Ovary (tissue), 7 donors: ENCODE measurements at regions not wholly inside any gene's neighbourhood (a gene's known extent, or its start where the extent isn't known, plus 50 kb on each side); places are given as distances from the start of the nearest gene placed in this dataset.

Experiments used
- DNase-seq, 5 donors: peaks; one replicate each; pipeline ENCODE4 v3.0.0-alpha.2; 2019 to 2020
- H3K27ac ChIP-seq, 2 donors: fragments of 200-600 bp; one replicate each; pipeline versions ENCODE4 v1.5.1 to v1.8.0; 2019 to 2022
- H3K27me3 ChIP-seq: fragments of 200-600 bp; one replicate; pipeline ENCODE4 v1.8.0; 2022
- H3K36me3 ChIP-seq: fragments of 200-600 bp; sonication (generic); one replicate; pipeline ENCODE4 v1.5.1; 2019
- H3K4me1 ChIP-seq: one replicate; pipeline ENCODE4 v1.8.1; 2013; ENCODE audit warnings: mild to moderate bottlenecking, moderate library complexity; ENCODE audit not compliant: insufficient read depth
- H3K4me3 ChIP-seq: fragments of 200-600 bp; sonication (generic); one replicate; pipeline ENCODE4 v1.5.1; 2017
- H3K9me3 ChIP-seq, 2 donors: fragments of 200-600 bp in 1 of 2; sonication (generic) in 1 of 2; one replicate each; pipeline versions ENCODE4 v1.5.1 to v1.8.1; 2013 to 2019; ENCODE audit warnings: mild to moderate bottlenecking in 1 of 2, moderate library complexity in 1 of 2
- CTCF ChIP-seq, 3 donors: fragments of 450-650 bp in 2 of 3; fragments of 200-600 bp in 1 of 3; IDR thresholded peaks; one replicate each; pipeline versions ENCODE4 v1.5.1 to v1.8.0; 2016 to 2022; ENCODE audit warnings: antibody characterized with exemption in 3 of 3, mild to moderate bottlenecking in 1 of 3
- EP300 ChIP-seq: sonication (generic); formaldehyde crosslinking; IDR thresholded peaks from one replicate; pipeline ENCODE4 v1.6.1; 2017; ENCODE audit warnings: antibody characterized with exemption
- POLR2A ChIP-seq: fragments of 450-650 bp; IDR thresholded peaks from one replicate; pipeline ENCODE4 v1.6.1; 2017; ENCODE audit warnings: antibody characterized with exemption, mild to moderate bottlenecking, moderate library complexity
- WGBS, 3 donors: extraction: QIAGEN DNeasy Blood & Tissue Kit in 1 of 3; methylation state at CpG; one replicate each; pipeline versions ENCODE4 v1.1.5 to v1.1.7; 2013 to 2017; 5-methylcytosine and 5-hydroxymethylcytosine counted together
- intact Hi-C, 4 donors: fragments of 100-400 bp; cut with DNase I; formaldehyde crosslinking; loops; one replicate each; pipeline versions ENCODE4 v1.11.0 to v1.15.1; 2022 to 2023
- donor health status: DM: no; HTN: no; CAD: no; lungs with moderate emphysema.
- donor health status: DM: no; HTN: no; CAD: no.
- donor health status: Bipolar disorder and iron deficiency.
- donor health status: DM: no; HTN: no; CAD: no.
- donor health status: DM: yes; HTN: yes; CAD: no.

GRCh38 chr5:38104497-38105230 lies 153.7 kb upstream of the EGFLAM start:
- no peak overlapping the region for H3K4me3 ChIP-seq
- 72 to 75% (median 74%) methylated on average over 5 of the region's 5 CpGs for WGBS, 3 donors
- H3K27me3 ChIP-seq: no peaks in the 10 kb centered on the region
- no peak for TF ChIP-seq CTCF (IDR thresholded peaks at IDR 0.05)
- TF ChIP-seq POLR2A: no peak
- no peak for DNase-seq
- intact Hi-C loops: no loop called here
- H3K4me1 ChIP-seq: peaks cover 3% of the 10 kb centered on the region
- H3K27ac ChIP-seq: no peak overlapping the region
- no peaks in the 10 kb centered on the region for H3K36me3 ChIP-seq
- H3K9me3 ChIP-seq: no peaks in the 10 kb centered on the region

GRCh38 chr5:38101897-38102296 lies 156.5 kb upstream of the EGFLAM start:
- 96 to 97% (median 96%) methylated on average over 10 of the region's 10 CpGs for WGBS, 3 donors
- H3K4me3 ChIP-seq: no peak overlapping the region

GRCh38 chr5:38099205-38100168 lies 158.9 kb upstream of the EGFLAM start:
- H3K36me3 ChIP-seq: no peaks in the 10 kb centered on the region
- no peaks in the 10 kb centered on the region for H3K9me3 ChIP-seq
- no peaks in the 10 kb centered on the region for H3K27me3 ChIP-seq
- no peak overlapping the region for H3K27ac ChIP-seq
- 93 to 94% (median 93%) methylated on average over 3 of the region's 3 CpGs for WGBS, 3 donors
- TF ChIP-seq EP300: no peak
- TF ChIP-seq CTCF (IDR thresholded peaks at IDR 0.05): no peak
- TF ChIP-seq POLR2A: no peak
- intact Hi-C loops: no loop called here
- H3K4me1 ChIP-seq: no peaks in the 10 kb centered on the region
- no peak for DNase-seq
- no peak overlapping the region for H3K4me3 ChIP-seq

More at GRCh38 chr5:38101897-38102296, 156.5 kb upstream of the EGFLAM start:
- no peaks in the 10 kb centered on the region for H3K9me3 ChIP-seq
- peaks cover 3% of the 10 kb centered on the region for H3K4me1 ChIP-seq
- no peak overlapping the region for H3K27ac ChIP-seq
- no peak for DNase-seq
- intact Hi-C loops: no loop called here
- TF ChIP-seq CTCF (IDR thresholded peaks at IDR 0.05) (no peak), EP300 (no peak), POLR2A (no peak)
- H3K36me3 ChIP-seq: no peaks in the 10 kb centered on the region
- H3K27me3 ChIP-seq: no peaks in the 10 kb centered on the region

GRCh38 chr5:38094889-38095288 lies 163.5 kb upstream of the EGFLAM start:
- H3K4me3 ChIP-seq: no peak overlapping the region
- no peaks in the 10 kb centered on the region for H3K9me3 ChIP-seq
- intact Hi-C loops: no loop called here
- WGBS, 3 donors: 70 to 89% (median 73%) methylated on average over 3 of the region's 3 CpGs
- H3K4me1 ChIP-seq: no peaks in the 10 kb centered on the region
- H3K36me3 ChIP-seq: no peaks in the 10 kb centered on the region
- DNase-seq: no peak
- H3K27ac ChIP-seq: no peak overlapping the region
- TF ChIP-seq EP300: no peak
- no peak for TF ChIP-seq CTCF (IDR thresholded peaks at IDR 0.05)
- no peak for TF ChIP-seq POLR2A
- no peaks in the 10 kb centered on the region for H3K27me3 ChIP-seq
